ENCODE measurements at regions not wholly inside any gene's neighbourhood (a gene's known extent, or its start where the extent isn't known, plus 50 kb on each side); places are given as distances from the start of the nearest gene placed in this dataset.

GRCh38 chr4:27248829-27249228, 388.2 kb downstream of the STIM2 start:
- WGBS, 2 donors: 59% methylated on average over 2 of the region's 2 CpGs
- no peak for DNase-seq (ENCODE audit: low spot score in 2 of 2)

GRCh38 chr4:27251771-27252170, 391.1 kb downstream of the STIM2 start:
- WGBS, 2 donors: 30 to 37% methylated on average over 2 of the region's 2 CpGs
- TF ChIP-seq CTCF (IDR thresholded peaks at IDR 0.05): no peak
- no peak for TF ChIP-seq POLR2A (IDR thresholded peaks at IDR 0.05)
- intact Hi-C loops (cut with DNase I; ENCODE audit: low total_unique reads): no loop called here
- no peak overlapping the region for H3K4me3 ChIP-seq (ENCODE audit: low read depth, poor library complexity, severe bottlenecking)
- DNase-seq (ENCODE audit: low spot score in 2 of 2): no peak

More at GRCh38 chr4:27248829-27249228, 388.2 kb downstream of the STIM2 start:
- TF ChIP-seq POLR2A (IDR thresholded peaks at IDR 0.05): no peak
- TF ChIP-seq CTCF (IDR thresholded peaks at IDR 0.05): no peak
- intact Hi-C loops (cut with DNase I; ENCODE audit: low total_unique reads): no loop called here
- no peak overlapping the region for H3K4me3 ChIP-seq (ENCODE audit: low read depth, poor library complexity, severe bottlenecking)

DNA sequence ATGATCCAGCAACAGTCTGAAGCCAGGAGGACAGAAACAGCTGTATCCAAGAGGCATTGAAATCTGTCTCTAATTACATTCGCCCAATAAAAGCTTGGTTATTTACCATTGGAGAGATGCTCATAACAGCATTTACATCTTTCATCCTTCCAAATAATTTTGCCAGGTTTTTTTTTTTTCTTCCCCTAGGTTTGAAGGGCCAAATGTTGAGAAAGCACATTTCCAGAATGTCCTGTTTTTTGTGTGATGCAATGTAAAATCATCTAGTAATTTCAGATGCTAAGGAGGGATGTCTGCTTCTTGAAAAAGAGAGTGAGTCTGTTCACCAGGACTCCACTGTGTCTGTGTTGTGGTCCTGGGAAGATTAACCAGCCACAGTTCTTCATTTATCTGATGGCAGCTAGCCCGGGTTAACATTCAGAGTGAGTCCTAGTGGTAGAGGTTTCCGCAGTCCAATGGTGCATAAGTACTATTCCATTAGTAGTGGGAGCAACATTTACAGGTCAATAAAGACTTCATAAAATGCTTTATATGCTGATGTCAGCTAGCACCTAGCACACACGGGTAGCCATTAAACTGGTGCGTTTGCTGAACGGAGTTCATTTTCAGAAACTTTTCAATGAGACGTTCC, 406.8 kb downstream of the STIM2 start:
- WGBS, 2 donors: 55 to 69% methylated on average over 7 of the region's 7 CpGs
- no peak for TF ChIP-seq POLR2A (IDR thresholded peaks at IDR 0.05)
- TF ChIP-seq CTCF (IDR thresholded peaks at IDR 0.05): no peak
- no peak for DNase-seq (ENCODE audit: low spot score in 2 of 2)
- intact Hi-C loops (cut with DNase I; ENCODE audit: low total_unique reads): no loop called here
- H3K4me3 ChIP-seq (ENCODE audit: low read depth, poor library complexity, severe bottlenecking): no peak overlapping the region

DNA sequence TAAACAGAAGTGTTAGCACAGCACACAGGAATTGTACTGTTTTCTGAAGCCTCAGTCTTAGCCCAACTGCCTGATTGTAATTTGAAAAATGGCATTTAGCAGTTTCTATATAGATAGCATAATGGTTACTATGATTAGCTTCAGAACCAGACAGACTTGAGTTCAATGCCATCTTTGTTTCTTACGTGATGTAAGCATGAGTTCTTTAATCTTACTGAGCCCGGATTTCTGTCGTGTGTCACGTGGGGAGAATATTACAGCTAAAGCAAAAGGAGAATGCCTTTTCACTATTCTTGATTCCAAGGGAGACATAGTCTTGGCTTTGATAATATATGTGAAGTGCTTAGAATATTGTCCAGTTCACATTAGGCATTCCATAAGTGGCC, 407.3 kb downstream of the STIM2 start:
- 78 to 87% methylated on average over 4 of the region's 4 CpGs for WGBS, 2 donors
- no peak overlapping the region for H3K4me3 ChIP-seq (ENCODE audit: low read depth, poor library complexity, severe bottlenecking)
- intact Hi-C loops (cut with DNase I; ENCODE audit: low total_unique reads): no loop called here
- no peak for TF ChIP-seq CTCF (IDR thresholded peaks at IDR 0.05)
- TF ChIP-seq POLR2A (IDR thresholded peaks at IDR 0.05): no peak
- DNase-seq (ENCODE audit: low spot score in 2 of 2): no peak

- no peak for DNase-seq (ENCODE audit: low spot score in 2 of 2)
- TF ChIP-seq CTCF (IDR thresholded peaks at IDR 0.05): no peak
- TF ChIP-seq POLR2A (IDR thresholded peaks at IDR 0.05): no peak
- WGBS, 2 donors: 77 to 95% methylated on average over 1 of the region's 1 CpG
- intact Hi-C loops (cut with DNase I; ENCODE audit: low total_unique reads): no loop called here
- H3K4me3 ChIP-seq (ENCODE audit: low read depth, poor library complexity, severe bottlenecking): no peak overlapping the region
These were observed 409.8 kb downstream of the STIM2 start for GRCh38 chr4:27270435-27270834.

- 71 to 73% methylated on average over 4 of the region's 4 CpGs for WGBS, 2 donors
- H3K4me3 ChIP-seq (ENCODE audit: low read depth, poor library complexity, severe bottlenecking): no peak overlapping the region
- TF ChIP-seq POLR2A (IDR thresholded peaks at IDR 0.05) (no peak), CTCF (IDR thresholded peaks at IDR 0.05) (no peak)
- intact Hi-C loops (cut with DNase I; ENCODE audit: low total_unique reads): no loop called here
- no peak for DNase-seq (ENCODE audit: low spot score in 2 of 2)
These were observed 410.9 kb downstream of the STIM2 start for GRCh38 chr4:27271555-27271954.

Data from lower leg skin (tissue), 4 donors.